ENCODE measurements at regions not wholly inside any gene's neighbourhood (a gene's known extent, or its start where the extent isn't known, plus 50 kb on each side); places are given as distances from the start of the nearest gene placed in this dataset.
"Not testable (repeated sequence)": the region's sequence is repeated elsewhere in the genome, so short reads cannot be mapped to it uniquely, and the experiment has no call there.

GRCh38 chr19:34620134-34620533, 56.8 kb downstream of the SCGB2B2 start:
- not testable (repeated sequence) for H4K91ac ChIP-seq (ENCODE audit: low read depth, low read length); H3K9ac ChIP-seq (ENCODE audit: low read length); H3K14ac ChIP-seq (ENCODE audit: low read length); H3K79me1 ChIP-seq (ENCODE audit: low read length); H3K4me3 ChIP-seq (ENCODE audit: low read depth, low read length); H3K36me3 ChIP-seq (ENCODE audit: control insufficient read depth in 1 of 2, insufficient read depth in 2 of 2, low read length in 2 of 2); H4K12ac ChIP-seq (ENCODE audit: low read depth, low read length); H2AFZ ChIP-seq (ENCODE audit: insufficient read depth, low read length, poor library complexity); H2BK120ac ChIP-seq (ENCODE audit: insufficient read depth, low read length, poor library complexity); H3K79me2 ChIP-seq (ENCODE audit: control insufficient read depth, insufficient read depth, low read length, poor library complexity); H2BK12ac ChIP-seq (ENCODE audit: low read length); H4K8ac ChIP-seq (ENCODE audit: low read depth, low read length); H2BK5ac ChIP-seq (ENCODE audit: low read depth, low read length, poor library complexity); H3K4me2 ChIP-seq (ENCODE audit: low read length); H3K27me3 ChIP-seq (ENCODE audit: insufficient read depth, low read length); H3K4ac ChIP-seq (ENCODE audit: low read depth, low read length); H3K4me1 ChIP-seq (ENCODE audit: control insufficient read depth in 1 of 2, insufficient read depth in 2 of 2, low read length in 2 of 2); DNase-seq; H3K18ac ChIP-seq (ENCODE audit: low read length); H3K27ac ChIP-seq (ENCODE audit: low read depth, low read length); H2AK5ac ChIP-seq (ENCODE audit: low read length); H3K9me3 ChIP-seq (ENCODE audit: insufficient read depth, low read depth, low read length); H3K23ac ChIP-seq (ENCODE audit: low read length)

DNA sequence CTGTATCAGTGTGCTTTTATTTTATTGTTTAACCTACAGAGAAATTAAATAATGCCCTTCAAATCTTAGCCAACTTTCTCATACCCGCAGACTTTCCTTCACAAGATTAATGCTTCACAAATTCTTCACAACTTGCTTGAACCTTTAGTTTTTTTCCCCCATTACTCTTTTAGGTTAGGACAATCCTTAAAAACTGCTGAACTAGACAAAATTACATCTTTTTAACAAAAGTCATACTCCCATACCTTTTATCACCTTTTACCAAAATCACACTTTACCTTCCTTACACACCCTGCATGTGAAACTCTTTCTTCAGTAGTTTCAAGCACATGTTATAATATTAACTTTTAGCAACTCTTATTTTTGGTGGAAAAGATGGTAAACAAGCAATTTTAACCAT, 58.5 kb downstream of the SCGB2B2 start:
- Histone ChIP-seq H2AK5ac (ENCODE audit: low read length) (no peak overlapping the region), H3K79me1 (ENCODE audit: low read length) (no peaks in the 10 kb centered on the region), H2BK120ac (ENCODE audit: insufficient read depth, low read length, poor library complexity) (no peak overlapping the region), H2BK12ac (ENCODE audit: low read length) (no peak overlapping the region), H2AFZ (ENCODE audit: insufficient read depth, low read length, poor library complexity) (no peak overlapping the region), H4K12ac (ENCODE audit: low read depth, low read length) (no peak overlapping the region), H3K36me3 (ENCODE audit: control insufficient read depth in 1 of 2, insufficient read depth in 2 of 2, low read length in 2 of 2) (no peaks in the 10 kb centered on the region), H3K18ac (ENCODE audit: low read length) (no peak overlapping the region), H2BK5ac (ENCODE audit: low read depth, low read length, poor library complexity) (no peak overlapping the region), H3K27me3 (ENCODE audit: insufficient read depth, low read length) (no peaks in the 10 kb centered on the region), H3K9ac (ENCODE audit: low read length) (no peak overlapping the region), H3K23ac (ENCODE audit: low read length) (no peak overlapping the region), H3K79me2 (ENCODE audit: control insufficient read depth, insufficient read depth, low read length, poor library complexity) (no peaks in the 10 kb centered on the region), H3K9me3 (ENCODE audit: insufficient read depth, low read depth, low read length) (peaks cover 8% of the 10 kb centered on the region), H3K27ac (ENCODE audit: low read depth, low read length) (no peak overlapping the region), H3K4me3 (ENCODE audit: low read depth, low read length) (no peak overlapping the region), H4K8ac (ENCODE audit: low read depth, low read length) (no peak overlapping the region), H3K4me2 (ENCODE audit: low read length) (no peak overlapping the region), H3K4ac (ENCODE audit: low read depth, low read length) (no peak overlapping the region), H3K4me1 (ENCODE audit: control insufficient read depth in 1 of 2, insufficient read depth in 2 of 2, low read length in 2 of 2) (no peaks in the 10 kb centered on the region), H4K91ac (ENCODE audit: low read depth, low read length) (no peak overlapping the region), H3K14ac (ENCODE audit: low read length) (no peak overlapping the region)
- no CpG with 5 or more reads among the region's 1 CpG for WGBS (ENCODE audit: extremely low coverage, insufficient coverage, insufficient read length)
- no peak for DNase-seq

- not testable (repeated sequence) for H3K4me3 ChIP-seq (ENCODE audit: low read depth, low read length); H3K36me3 ChIP-seq (ENCODE audit: control insufficient read depth in 1 of 2, insufficient read depth in 2 of 2, low read length in 2 of 2); H2BK5ac ChIP-seq (ENCODE audit: low read depth, low read length, poor library complexity); H3K9me3 ChIP-seq (ENCODE audit: insufficient read depth, low read depth, low read length); H4K8ac ChIP-seq (ENCODE audit: low read depth, low read length); H3K14ac ChIP-seq (ENCODE audit: low read length); H3K79me1 ChIP-seq (ENCODE audit: low read length); H3K4ac ChIP-seq (ENCODE audit: low read depth, low read length); H2BK120ac ChIP-seq (ENCODE audit: insufficient read depth, low read length, poor library complexity); H3K79me2 ChIP-seq (ENCODE audit: control insufficient read depth, insufficient read depth, low read length, poor library complexity); H3K27me3 ChIP-seq (ENCODE audit: insufficient read depth, low read length); H3K23ac ChIP-seq (ENCODE audit: low read length); H3K9ac ChIP-seq (ENCODE audit: low read length); H3K4me1 ChIP-seq (ENCODE audit: control insufficient read depth in 1 of 2, insufficient read depth in 2 of 2, low read length in 2 of 2); H3K18ac ChIP-seq (ENCODE audit: low read length); H2BK12ac ChIP-seq (ENCODE audit: low read length); H2AFZ ChIP-seq (ENCODE audit: insufficient read depth, low read length, poor library complexity); DNase-seq; H2AK5ac ChIP-seq (ENCODE audit: low read length); H4K12ac ChIP-seq (ENCODE audit: low read depth, low read length); H3K4me2 ChIP-seq (ENCODE audit: low read length); H4K91ac ChIP-seq (ENCODE audit: low read depth, low read length); H3K27ac ChIP-seq (ENCODE audit: low read depth, low read length)
- WGBS (ENCODE audit: extremely low coverage, insufficient coverage, insufficient read length): no CpG with 5 or more reads among the region's 8 CpGs
These were observed 59.0 kb downstream of the SCGB2B2 start for GRCh38 chr19:34617996-34618395.

DNA sequence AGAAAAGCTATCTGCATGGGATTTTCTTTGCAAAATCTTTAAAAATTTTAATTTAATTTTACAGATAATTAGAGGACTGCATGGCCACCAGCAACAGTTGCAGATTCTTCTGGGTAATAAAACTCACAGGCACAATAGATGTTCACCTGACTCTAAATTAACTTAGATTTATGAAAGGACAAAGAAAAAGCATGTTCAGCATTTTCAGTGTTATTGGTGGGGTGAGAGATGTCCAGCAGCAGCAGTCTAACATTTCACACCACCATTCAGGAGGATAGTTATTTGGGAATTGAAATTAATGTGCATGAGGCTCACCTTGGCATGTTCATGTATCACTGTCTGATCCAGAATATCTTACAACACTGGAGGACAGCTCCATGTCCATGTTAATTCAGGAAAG, 74.0 kb downstream of the SCGB2B2 start:
- no peak for DNase-seq
- Histone ChIP-seq H2AFZ (ENCODE audit: insufficient read depth, low read length, poor library complexity) (no peak overlapping the region), H3K27me3 (ENCODE audit: insufficient read depth, low read length) (no peaks in the 10 kb centered on the region), H3K79me1 (ENCODE audit: low read length) (no peaks in the 10 kb centered on the region), H3K4ac (ENCODE audit: low read depth, low read length) (no peak overlapping the region), H2AK5ac (ENCODE audit: low read length) (no peak overlapping the region), H3K4me2 (ENCODE audit: low read length) (no peak overlapping the region), H2BK12ac (ENCODE audit: low read length) (no peak overlapping the region), H3K9me3 (ENCODE audit: insufficient read depth, low read depth, low read length) (peaks cover 13% of the 10 kb centered on the region), H2BK120ac (ENCODE audit: insufficient read depth, low read length, poor library complexity) (no peak overlapping the region), H4K8ac (ENCODE audit: low read depth, low read length) (no peak overlapping the region), H3K36me3 (ENCODE audit: control insufficient read depth in 1 of 2, insufficient read depth in 2 of 2, low read length in 2 of 2) (no peaks in the 10 kb centered on the region), H3K4me3 (ENCODE audit: low read depth, low read length) (no peak overlapping the region), H3K18ac (ENCODE audit: low read length) (no peak overlapping the region), H3K79me2 (ENCODE audit: control insufficient read depth, insufficient read depth, low read length, poor library complexity) (no peaks in the 10 kb centered on the region), H3K4me1 (ENCODE audit: control insufficient read depth in 1 of 2, insufficient read depth in 2 of 2, low read length in 2 of 2) (no peaks in the 10 kb centered on the region), H3K23ac (ENCODE audit: low read length) (no peak overlapping the region), H4K91ac (ENCODE audit: low read depth, low read length) (no peak overlapping the region), H2BK5ac (ENCODE audit: low read depth, low read length, poor library complexity) (no peak overlapping the region), H3K14ac (ENCODE audit: low read length) (no peak overlapping the region), H4K12ac (ENCODE audit: low read depth, low read length) (no peak overlapping the region), H3K27ac (ENCODE audit: low read depth, low read length) (no peak overlapping the region), H3K9ac (ENCODE audit: low read length) (no peak overlapping the region)

GRCh38 chr19:34601071-34601470, 75.9 kb downstream of the SCGB2B2 start:
- Histone ChIP-seq H3K4me3 (ENCODE audit: low read depth, low read length) (no peak overlapping the region), H3K79me1 (ENCODE audit: low read length) (no peaks in the 10 kb centered on the region), H3K27ac (ENCODE audit: low read depth, low read length) (no peak overlapping the region), H3K9me3 (ENCODE audit: insufficient read depth, low read depth, low read length) (peaks cover 32% of the 10 kb centered on the region), H3K36me3 (ENCODE audit: control insufficient read depth in 1 of 2, insufficient read depth in 2 of 2, low read length in 2 of 2) (no peaks in the 10 kb centered on the region), H3K4me1 (ENCODE audit: control insufficient read depth in 1 of 2, insufficient read depth in 2 of 2, low read length in 2 of 2) (no peaks in the 10 kb centered on the region), H3K27me3 (ENCODE audit: insufficient read depth, low read length) (no peaks in the 10 kb centered on the region), H2BK12ac (ENCODE audit: low read length) (no peak overlapping the region), H3K18ac (ENCODE audit: low read length) (no peak overlapping the region), H2BK5ac (ENCODE audit: low read depth, low read length, poor library complexity) (no peak overlapping the region), H3K9ac (ENCODE audit: low read length) (no peak overlapping the region), H2AFZ (ENCODE audit: insufficient read depth, low read length, poor library complexity) (no peak overlapping the region), H3K4me2 (ENCODE audit: low read length) (no peak overlapping the region), H3K4ac (ENCODE audit: low read depth, low read length) (no peak overlapping the region), H2AK5ac (ENCODE audit: low read length) (no peak overlapping the region), H4K12ac (ENCODE audit: low read depth, low read length) (no peak overlapping the region), H2BK120ac (ENCODE audit: insufficient read depth, low read length, poor library complexity) (no peak overlapping the region), H4K91ac (ENCODE audit: low read depth, low read length) (no peak overlapping the region), H3K23ac (ENCODE audit: low read length) (no peak overlapping the region), H3K79me2 (ENCODE audit: control insufficient read depth, insufficient read depth, low read length, poor library complexity) (no peaks in the 10 kb centered on the region), H4K8ac (ENCODE audit: low read depth, low read length) (no peak overlapping the region), H3K14ac (ENCODE audit: low read length) (no peak overlapping the region)
- WGBS (ENCODE audit: extremely low coverage, insufficient coverage, insufficient read length): no CpG with 5 or more reads among the region's 1 CpG
- no peak for DNase-seq
